Fibroblast of mammary gland (primary cell): ENCODE measurements at regions not wholly inside any gene's neighbourhood (a gene's known extent, or its start where the extent isn't known, plus 50 kb on each side); places are given as distances from the start of the nearest gene placed in this dataset.

Experiments
- DNase-seq: peaks from one replicate; pipeline ENCODE4 v3.0.0-alpha.2; 2010; ENCODE audit warnings: low read depth
- H3K4me3 ChIP-seq: 2 replicates; pipeline ENCODE4 v1.5.1; 2011; ENCODE audit warnings: low read depth, mild to moderate bottlenecking, low read length, moderate library complexity; ENCODE audit not compliant: control insufficient read depth
- CTCF ChIP-seq: conservative IDR thresholded peaks from 2 replicates; pipeline ENCODE4 v1.5.1; 2011; ENCODE audit warnings: low read depth, low read length, inconsistent platforms; ENCODE audit not compliant: control insufficient read depth, insufficient read depth

DNA sequence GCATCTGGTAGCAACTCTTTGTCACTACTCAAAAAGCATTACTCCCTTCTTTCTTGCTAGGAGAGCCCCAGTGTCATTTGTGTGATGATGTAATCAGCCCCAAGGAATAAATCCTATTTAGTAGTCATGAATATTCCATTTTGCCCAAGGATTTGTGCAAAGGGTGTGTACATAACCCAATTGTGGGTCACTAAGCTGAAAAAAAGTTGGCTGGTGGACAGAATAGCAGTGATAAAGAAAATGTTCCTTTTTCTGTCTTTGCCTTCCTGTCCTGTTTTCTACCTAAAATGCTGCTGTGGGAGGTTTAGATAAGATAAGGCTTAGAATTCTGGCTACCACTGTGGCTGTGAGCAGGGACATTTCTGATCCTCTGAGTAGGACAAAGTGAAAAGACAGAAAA is 223.1 kb upstream of the ITGA1 start:
- no peak for TF ChIP-seq CTCF
- H3K4me3 ChIP-seq: no peak overlapping the region
- DNase-seq: no peak

DNA sequence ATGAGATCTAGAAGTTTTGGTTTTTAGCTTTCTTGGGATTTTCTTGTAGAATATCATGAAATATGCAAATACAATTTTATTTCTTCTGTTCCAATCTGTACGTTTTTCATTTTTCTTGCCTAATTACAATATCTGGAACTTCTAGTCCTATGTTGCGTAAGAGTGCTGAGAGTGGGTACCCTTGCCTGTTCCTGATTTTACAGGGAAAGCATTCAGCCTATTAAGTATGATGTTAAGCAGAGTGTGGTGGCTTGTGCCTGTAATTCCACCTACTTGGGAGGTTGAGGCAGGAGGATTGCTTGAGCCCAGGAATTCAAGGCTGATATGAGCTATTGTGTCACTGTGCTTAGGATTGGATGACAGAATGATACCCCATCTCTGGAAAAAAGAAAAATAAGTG is 210.2 kb upstream of the ITGA1 start:
- no peak overlapping the region for H3K4me3 ChIP-seq
- no peak for DNase-seq
- TF ChIP-seq CTCF: no peak

GRCh38 chr5:52579391-52579790 is 208.3 kb upstream of the ITGA1 start:
- no peak overlapping the region for H3K4me3 ChIP-seq
- DNase-seq: no peak
- no peak for TF ChIP-seq CTCF

DNA sequence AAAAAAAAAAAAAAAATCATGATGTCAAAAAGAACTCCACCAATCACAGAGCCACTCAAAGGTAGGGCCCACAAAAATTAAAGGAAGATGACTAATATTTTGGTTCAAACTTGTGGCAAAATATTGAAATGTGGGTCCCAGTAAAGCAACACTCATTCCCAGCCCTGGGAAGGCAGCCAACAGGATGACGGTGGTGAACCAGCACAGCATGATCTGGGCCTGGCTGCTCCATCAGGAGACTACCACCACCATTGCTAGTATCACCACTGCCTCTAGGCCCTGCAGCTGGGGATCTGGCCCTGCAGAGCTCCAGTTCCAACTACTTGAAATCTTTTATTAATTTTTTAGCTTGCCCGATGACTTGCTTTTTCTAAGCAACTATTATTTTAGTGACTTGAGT is 206.8 kb upstream of the ITGA1 start:
- TF ChIP-seq CTCF: no peak
- H3K4me3 ChIP-seq: no peak overlapping the region
- peak; percentile 68 for DNase-seq

GRCh38 chr5:52582313-52582712 is 205.4 kb upstream of the ITGA1 start:
- DNase-seq: no peak
- H3K4me3 ChIP-seq: no peak overlapping the region
- no peak for TF ChIP-seq CTCF

- no peak for TF ChIP-seq CTCF
- H3K4me3 ChIP-seq: no peak overlapping the region
- no peak for DNase-seq
Observed at GRCh38 chr5:52587131-52587530, 200.6 kb upstream of the ITGA1 start.

DNA sequence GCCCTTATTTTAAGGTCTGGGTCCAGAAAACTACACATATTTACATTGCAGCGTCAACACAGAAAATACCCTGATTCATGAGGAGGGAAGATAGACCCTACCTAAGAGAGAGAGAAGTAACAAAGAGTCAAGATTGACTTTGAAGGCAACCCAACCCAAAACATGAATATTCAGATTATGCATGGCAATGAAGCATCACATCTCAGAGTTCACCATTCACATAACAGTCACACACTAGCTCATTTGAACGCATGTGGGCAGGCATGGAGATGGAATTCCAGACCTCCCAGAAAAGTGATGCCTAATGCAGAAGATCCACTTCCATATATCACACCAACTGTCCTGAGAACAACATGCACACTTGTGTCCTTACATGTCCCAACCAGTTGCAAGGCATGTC is 190.1 kb upstream of the ITGA1 start:
- TF ChIP-seq CTCF: no peak
- no peak overlapping the region for H3K4me3 ChIP-seq
- DNase-seq: no peak
